ENCODE measurements at regions not wholly inside any gene's neighbourhood (a gene's known extent, or its start where the extent isn't known, plus 50 kb on each side); places are given as distances from the start of the nearest gene placed in this dataset.

DNA sequence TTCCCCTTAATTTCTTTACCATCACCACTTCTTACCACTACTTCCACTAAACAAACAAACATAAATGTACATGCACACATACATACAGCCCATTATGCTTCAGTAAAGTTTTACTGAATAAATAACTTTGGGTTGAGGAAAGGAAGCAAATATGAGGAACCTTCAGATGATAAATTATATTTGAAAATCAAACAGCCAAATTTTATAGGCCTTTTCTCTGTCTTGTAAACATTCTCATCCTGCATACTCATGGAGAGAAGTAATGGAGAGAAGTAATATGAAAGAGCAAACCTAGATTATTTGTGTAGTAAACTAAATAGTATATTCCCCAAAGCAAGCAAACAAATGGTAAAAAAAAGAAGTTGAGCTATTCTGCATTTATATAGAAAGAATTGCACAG is 658.3 kb upstream of the RORB start:
- Mint-ChIP-seq H3K27me3 (no peaks in the 10 kb centered on the region), H3K36me3 (no peaks in the 10 kb centered on the region), H3K4me3 (no peak overlapping the region), H3K4me1 (ENCODE audit: unreplicated experiment) (no peaks in the 10 kb centered on the region), H3K9me3 (no peaks in the 10 kb centered on the region), H3K27ac (no peak overlapping the region)
- DNase-seq (ENCODE audit: extremely low spot score, unreplicated experiment), result no peak
- TF ChIP-seq, protein P1, sequence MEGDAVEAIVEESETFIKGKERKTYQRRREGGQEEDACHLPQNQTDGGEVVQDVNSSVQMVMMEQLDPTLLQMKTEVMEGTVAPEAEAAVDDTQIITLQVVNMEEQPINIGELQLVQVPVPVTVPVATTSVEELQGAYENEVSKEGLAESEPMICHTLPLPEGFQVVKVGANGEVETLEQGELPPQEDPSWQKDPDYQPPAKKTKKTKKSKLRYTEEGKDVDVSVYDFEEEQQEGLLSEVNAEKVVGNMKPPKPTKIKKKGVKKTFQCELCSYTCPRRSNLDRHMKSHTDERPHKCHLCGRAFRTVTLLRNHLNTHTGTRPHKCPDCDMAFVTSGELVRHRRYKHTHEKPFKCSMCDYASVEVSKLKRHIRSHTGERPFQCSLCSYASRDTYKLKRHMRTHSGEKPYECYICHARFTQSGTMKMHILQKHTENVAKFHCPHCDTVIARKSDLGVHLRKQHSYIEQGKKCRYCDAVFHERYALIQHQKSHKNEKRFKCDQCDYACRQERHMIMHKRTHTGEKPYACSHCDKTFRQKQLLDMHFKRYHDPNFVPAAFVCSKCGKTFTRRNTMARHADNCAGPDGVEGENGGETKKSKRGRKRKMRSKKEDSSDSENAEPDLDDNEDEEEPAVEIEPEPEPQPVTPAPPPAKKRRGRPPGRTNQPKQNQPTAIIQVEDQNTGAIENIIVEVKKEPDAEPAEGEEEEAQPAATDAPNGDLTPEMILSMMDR (conservative IDR thresholded peaks at IDR 0.05), result no peak

GRCh38 chr9:73839471-73839870 is 657.7 kb upstream of the RORB start:
- TF ChIP-seq, protein P1 (conservative IDR thresholded peaks at IDR 0.05), result no peak
- no peaks in the 10 kb centered on the region for H3K36me3 Mint-ChIP-seq
- DNase-seq (ENCODE audit: extremely low spot score, unreplicated experiment), result no peak
- H3K4me3 Mint-ChIP-seq, result no peak overlapping the region
- H3K27ac Mint-ChIP-seq, result no peak overlapping the region
- no peaks in the 10 kb centered on the region for H3K27me3 Mint-ChIP-seq
- H3K9me3 Mint-ChIP-seq, result no peaks in the 10 kb centered on the region
- no peaks in the 10 kb centered on the region for H3K4me1 Mint-ChIP-seq (ENCODE audit: unreplicated experiment)

- TF ChIP-seq, protein P1 (conservative IDR thresholded peaks at IDR 0.05), result no peak
- Mint-ChIP-seq H3K27me3 (no peaks in the 10 kb centered on the region), H3K4me3 (no peak overlapping the region), H3K9me3 (no peaks in the 10 kb centered on the region), H3K4me1 (ENCODE audit: unreplicated experiment) (no peaks in the 10 kb centered on the region), H3K36me3 (no peaks in the 10 kb centered on the region), H3K27ac (no peak overlapping the region)
- DNase-seq (ENCODE audit: extremely low spot score, unreplicated experiment), result no peak
Measured at GRCh38 chr9:73841018-73841417, 656.1 kb upstream of the RORB start.

DNA sequence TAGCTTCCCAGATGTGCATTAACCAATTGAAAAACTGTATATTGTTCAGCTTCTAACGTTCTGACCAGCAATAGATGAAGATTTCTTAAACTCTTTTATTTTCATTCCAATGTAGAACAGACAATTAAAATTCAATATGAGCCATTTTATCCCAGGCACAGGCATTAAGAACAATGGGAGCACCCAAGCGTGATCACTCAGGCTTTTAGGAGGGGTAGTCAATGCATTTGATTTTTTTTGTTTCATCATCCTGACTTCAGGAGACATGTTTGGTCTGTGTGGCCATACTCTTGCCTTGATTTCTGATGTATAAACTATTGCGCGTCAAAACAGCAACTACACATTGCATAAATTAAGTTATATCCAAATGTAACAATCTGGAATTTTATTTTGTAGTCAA is 653.0 kb upstream of the RORB start:
- no peak overlapping the region for H3K27ac Mint-ChIP-seq
- TF ChIP-seq, protein P1 (conservative IDR thresholded peaks at IDR 0.05), result no peak
- H3K9me3 Mint-ChIP-seq, result no peaks in the 10 kb centered on the region
- peaks cover 4% of the 10 kb centered on the region for H3K27me3 Mint-ChIP-seq
- no peak overlapping the region for H3K4me3 Mint-ChIP-seq
- DNase-seq (ENCODE audit: extremely low spot score, unreplicated experiment), result no peak
- H3K4me1 Mint-ChIP-seq (ENCODE audit: unreplicated experiment), result no peaks in the 10 kb centered on the region
- H3K36me3 Mint-ChIP-seq, result no peaks in the 10 kb centered on the region

GRCh38 chr9:73845539-73845938 is 651.6 kb upstream of the RORB start:
- no peaks in the 10 kb centered on the region for H3K9me3 Mint-ChIP-seq
- no peak overlapping the region for H3K27ac Mint-ChIP-seq
- H3K27me3 Mint-ChIP-seq, result peaks cover 4% of the 10 kb centered on the region
- DNase-seq (ENCODE audit: extremely low spot score, unreplicated experiment), result no peak
- no peaks in the 10 kb centered on the region for H3K36me3 Mint-ChIP-seq
- H3K4me1 Mint-ChIP-seq (ENCODE audit: unreplicated experiment), result no peaks in the 10 kb centered on the region
- no peak overlapping the region for H3K4me3 Mint-ChIP-seq
- TF ChIP-seq, protein P1 (conservative IDR thresholded peaks at IDR 0.05), result no peak

Measured in type B pancreatic cell (in vitro differentiated cells).